Suprapubic skin (tissue), 4 donors: ENCODE measurements at regions not wholly inside any gene's neighbourhood (a gene's known extent, or its start where the extent isn't known, plus 50 kb on each side); places are given as distances from the start of the nearest gene placed in this dataset.

Experiments used
- DNase-seq, 2 donors: peaks; one replicate each; pipeline ENCODE4 v3.0.0-alpha.2; 2019; ENCODE audit warnings: low spot score in 2 of 2
- H3K27ac ChIP-seq: fragments of 200-600 bp; sonication (generic); one replicate; pipeline ENCODE4 v1.5.1; 2019
- H3K27me3 ChIP-seq: fragments of 200-600 bp; sonication (generic); one replicate; pipeline ENCODE4 v1.5.1; 2019
- H3K36me3 ChIP-seq: fragments of 200-600 bp; sonication (generic); one replicate; pipeline ENCODE4 v1.5.1; 2019
- H3K4me1 ChIP-seq: fragments of 200-600 bp; sonication (generic); one replicate; pipeline ENCODE4 v1.5.1; 2019
- H3K4me3 ChIP-seq: fragments of 200-600 bp; sonication (generic); one replicate; pipeline ENCODE4 v1.5.1; 2019; ENCODE audit warnings: mild to moderate bottlenecking
- H3K9me3 ChIP-seq: fragments of 200-600 bp; sonication (generic); one replicate; pipeline ENCODE4 v1.5.1; 2019
- CTCF ChIP-seq, 2 donors: fragments of 200-600 bp in 1 of 2; fragments of 450-650 bp in 1 of 2; sonication (generic) in 1 of 2; IDR thresholded peaks; one replicate each; pipeline ENCODE4 v1.5.1; 2016 to 2019; ENCODE audit warnings: antibody characterized with exemption in 2 of 2, mild to moderate bottlenecking in 1 of 2, moderate library complexity in 1 of 2
- EP300 ChIP-seq: sonication (generic); formaldehyde crosslinking; IDR thresholded peaks from one replicate; pipeline ENCODE4 v1.6.1; 2017; ENCODE audit warnings: antibody characterized with exemption
- POLR2A ChIP-seq, 2 donors: fragments of 450-650 bp; IDR thresholded peaks; one replicate each; pipeline ENCODE4 v1.6.1; 2017; ENCODE audit warnings: antibody characterized with exemption in 2 of 2, mild to moderate bottlenecking in 2 of 2, moderate library complexity in 2 of 2
- POLR2AphosphoS5 ChIP-seq, 3 donors: sonication (generic); formaldehyde crosslinking; IDR thresholded peaks; one replicate each; pipeline ENCODE4 v1.6.1; 2017; ENCODE audit warnings: antibody characterized with exemption in 3 of 3
- WGBS: methylation state at CpG from one replicate; pipeline ENCODE4 v1.1.5; 2018; 5-methylcytosine and 5-hydroxymethylcytosine counted together

- DNase-seq, result no peak
- H3K4me3 ChIP-seq, result no peak overlapping the region
- H3K36me3 ChIP-seq, result no peaks in the 10 kb centered on the region
- peaks cover 4% of the 10 kb centered on the region for H3K27me3 ChIP-seq
- no peak overlapping the region for H3K27ac ChIP-seq
- 72% methylated on average over 6 of the region's 6 CpGs for WGBS
- TF ChIP-seq EP300 (no peak), POLR2A (IDR thresholded peaks at IDR 0.05) (no peak), CTCF (IDR thresholded peaks at IDR 0.05) (no peak), POLR2AphosphoS5 (IDR thresholded peaks at IDR 0.05) (no peak)
- no peaks in the 10 kb centered on the region for H3K4me1 ChIP-seq
- H3K9me3 ChIP-seq, result no peaks in the 10 kb centered on the region
These were observed 354.6 kb downstream of the MATN1 start for GRCh38 chr1:30368651-30369240.

GRCh38 chr1:30366911-30367310, 356.5 kb downstream of the MATN1 start:
- no peak overlapping the region for H3K27ac ChIP-seq
- 71% methylated on average over 5 of the region's 5 CpGs for WGBS
- H3K9me3 ChIP-seq, result no peaks in the 10 kb centered on the region
- H3K4me3 ChIP-seq, result no peak overlapping the region
- H3K4me1 ChIP-seq, result no peaks in the 10 kb centered on the region
- H3K27me3 ChIP-seq, result peaks cover 8% of the 10 kb centered on the region
- TF ChIP-seq POLR2A (IDR thresholded peaks at IDR 0.05), result no peak
- TF ChIP-seq POLR2AphosphoS5 (IDR thresholded peaks at IDR 0.05), result no peak
- no peak for TF ChIP-seq CTCF (IDR thresholded peaks at IDR 0.05)
- TF ChIP-seq EP300, result no peak
- no peaks in the 10 kb centered on the region for H3K36me3 ChIP-seq
- no peak for DNase-seq

- H3K4me3 ChIP-seq, result no peak overlapping the region
- DNase-seq, result no peak
- peaks cover 8% of the 10 kb centered on the region for H3K27me3 ChIP-seq
- TF ChIP-seq POLR2AphosphoS5 (IDR thresholded peaks at IDR 0.05) (no peak), POLR2A (IDR thresholded peaks at IDR 0.05) (no peak), EP300 (no peak), CTCF (IDR thresholded peaks at IDR 0.05) (no peak)
- H3K36me3 ChIP-seq, result no peaks in the 10 kb centered on the region
- no peaks in the 10 kb centered on the region for H3K4me1 ChIP-seq
- no peak overlapping the region for H3K27ac ChIP-seq
- no peaks in the 10 kb centered on the region for H3K9me3 ChIP-seq
- 90% methylated on average over 4 of the region's 4 CpGs for WGBS
These were observed 357.2 kb downstream of the MATN1 start for GRCh38 chr1:30366199-30366598.

- no peak overlapping the region for H3K27ac ChIP-seq
- no peaks in the 10 kb centered on the region for H3K4me1 ChIP-seq
- no peak for DNase-seq
- no peak for TF ChIP-seq POLR2AphosphoS5 (IDR thresholded peaks at IDR 0.05)
- no peak for TF ChIP-seq POLR2A (IDR thresholded peaks at IDR 0.05)
- no peak for TF ChIP-seq EP300
- TF ChIP-seq CTCF (IDR thresholded peaks at IDR 0.05), result no peak
- no peak overlapping the region for H3K4me3 ChIP-seq
- H3K36me3 ChIP-seq, result no peaks in the 10 kb centered on the region
- peaks cover 8% of the 10 kb centered on the region for H3K27me3 ChIP-seq
- WGBS, result 87% methylated on average over 3 of the region's 3 CpGs
- H3K9me3 ChIP-seq, result no peaks in the 10 kb centered on the region
These were observed 357.8 kb downstream of the MATN1 start for GRCh38 chr1:30365596-30365995.

GRCh38 chr1:30363031-30363430, 360.4 kb downstream of the MATN1 start:
- no peak for TF ChIP-seq POLR2A (IDR thresholded peaks at IDR 0.05)
- TF ChIP-seq CTCF (IDR thresholded peaks at IDR 0.05), result no peak
- TF ChIP-seq EP300, result no peak
- TF ChIP-seq POLR2AphosphoS5 (IDR thresholded peaks at IDR 0.05), result no peak
- Histone ChIP-seq H3K9me3 (no peaks in the 10 kb centered on the region), H3K4me3 (no peak overlapping the region), H3K27ac (no peak overlapping the region), H3K4me1 (no peaks in the 10 kb centered on the region), H3K27me3 (peaks cover 8% of the 10 kb centered on the region), H3K36me3 (no peaks in the 10 kb centered on the region)
- WGBS, result 74% methylated on average over 3 of the region's 3 CpGs
- DNase-seq, result no peak
